ENCODE measurements at regions not wholly inside any gene's neighbourhood (a gene's known extent, or its start where the extent isn't known, plus 50 kb on each side); places are given as distances from the start of the nearest gene placed in this dataset.

- no peak overlapping the region for H3K4ac ChIP-seq (replicated peaks; ENCODE audit: insufficient read length, low read depth, low read length)
- no peak overlapping the region for H3K4me2 ChIP-seq (ENCODE audit: insufficient read depth in 1 of 2, low read depth in 2 of 2, low read length in 2 of 2)
- WGBS, 2 experiments (ENCODE audit: extremely low coverage in 1 of 2, insufficient coverage in 1 of 2, insufficient read length in 1 of 2, insufficient replicate concordance in 2 of 2, low coverage in 1 of 2, low lambda C conversion rate in 2 of 2, missing lambda C conversion rate in 1 of 2) = no CpG with 5 or more reads among the region's 1 CpG
- H2BK5ac ChIP-seq (ENCODE audit: low read depth, low read length) = no peak overlapping the region
- no peak for TF ChIP-seq NANOG (IDR thresholded peaks at IDR 0.05; ENCODE audit: insufficient read depth, low read depth, low read length, poor library complexity, severe bottlenecking)
- TF ChIP-seq, protein P1, sequence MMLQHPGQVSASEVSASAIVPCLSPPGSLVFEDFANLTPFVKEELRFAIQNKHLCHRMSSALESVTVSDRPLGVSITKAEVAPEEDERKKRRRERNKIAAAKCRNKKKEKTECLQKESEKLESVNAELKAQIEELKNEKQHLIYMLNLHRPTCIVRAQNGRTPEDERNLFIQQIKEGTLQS (IDR thresholded peaks at IDR 0.05; ENCODE audit: insufficient read depth, low read depth, low read length) = no peak
- no peak for TF ChIP-seq BCL11A (IDR thresholded peaks at IDR 0.05; ENCODE audit: low read depth in 2 of 2, low read length in 2 of 2)
- no peak for TF ChIP-seq CBX5 (IDR thresholded peaks at IDR 0.05; ENCODE audit: low read depth, low read length)
- TF ChIP-seq CHD1 (IDR thresholded peaks at IDR 0.05; ENCODE audit: low read depth, low read length) = no peak
- TF ChIP-seq GTF2F1 (IDR thresholded peaks at IDR 0.05; ENCODE audit: borderline replicate concordance, low read depth, low read length) = no peak
- TF ChIP-seq EZH2 (IDR thresholded peaks at IDR 0.05; ENCODE audit: low read depth, low read length, severe bottlenecking) = no peak
- TF ChIP-seq SUZ12 (IDR thresholded peaks at IDR 0.05; ENCODE audit: low read length) = no peak
- TF ChIP-seq SP4 (IDR thresholded peaks at IDR 0.05; ENCODE audit: low read length) = no peak
- no peak for TF ChIP-seq SIRT6 (IDR thresholded peaks at IDR 0.05; ENCODE audit: low read length)
- TF ChIP-seq TCF12 (IDR thresholded peaks at IDR 0.05; ENCODE audit: low read depth, low read length) = no peak
- no peak for TF ChIP-seq BACH1 (IDR thresholded peaks at IDR 0.05; ENCODE audit: low read length)
- no peak overlapping the region for H2AK5ac ChIP-seq (ENCODE audit: low read depth, low read length)
- H3K79me1 ChIP-seq (ENCODE audit: low read depth, low read length) = no peaks in the 10 kb centered on the region
- H3K36me3 ChIP-seq (ENCODE audit: control insufficient read depth in 2 of 4, insufficient read depth in 4 of 4, low read length in 3 of 4) = no peaks in the 10 kb centered on the region
- no peaks in the 10 kb centered on the region for H3K4me1 ChIP-seq (replicated peaks in 1 of 4; ENCODE audit: control insufficient read depth in 3 of 4, insufficient read depth in 4 of 4, low read length in 3 of 4)
- H4K5ac ChIP-seq (ENCODE audit: insufficient read length, low read depth, low read length) = no peak overlapping the region
- ChIA-PET POLR2A (ENCODE audit: partially characterized antibody) (interaction anchor here (0.7 kb wide), 1 partner anchor 33 kb away, joined by 3 read pairs; no protein-coding TSS in a partner anchor), CTCF (ENCODE audit: partially characterized antibody) (interaction anchor here (2.2 kb wide), 1 partner anchor 51 kb away, joined by 7 read pairs; no protein-coding TSS in a partner anchor)
- H3K14ac ChIP-seq (ENCODE audit: insufficient read length) = no peak overlapping the region
- no peak overlapping the region for H3K27ac ChIP-seq (ENCODE audit: low read depth, low read length)
- no peaks in the 10 kb centered on the region for H3K79me2 ChIP-seq (ENCODE audit: control insufficient read depth in 1 of 2, insufficient read depth in 2 of 2, low read length in 2 of 2)
- H4K91ac ChIP-seq (replicated peaks; ENCODE audit: insufficient read length, low read length) = no peak overlapping the region
- no peak overlapping the region for H4K8ac ChIP-seq (ENCODE audit: extremely low read depth, insufficient read depth, low read length)
- H3K27me3 ChIP-seq (replicated peaks in 1 of 4; ENCODE audit: control insufficient read depth in 3 of 4, extremely low read depth in 1 of 4, insufficient read depth in 3 of 4, low read length in 3 of 4) = no peaks in the 10 kb centered on the region; a peak in 1 of 7 replicates
- peak overlapping the region; percentile 50 for H3K56ac ChIP-seq (replicated peaks; ENCODE audit: insufficient read length, low read depth, low read length)
- H2AFZ ChIP-seq (ENCODE audit: low read length) = no peak overlapping the region
- DNase-seq (ENCODE audit: low read depth in 1 of 2, low spot score in 2 of 2) (no peak), FAIRE-seq (no peak)
- H3K18ac ChIP-seq (ENCODE audit: extremely low read depth, low read length) = no peak overlapping the region
- peaks cover 0 to 4% of the 10 kb centered on the region in 2 experiments for H4K20me1 ChIP-seq (replicated peaks in 1 of 2; ENCODE audit: control insufficient read depth in 1 of 2, insufficient read depth in 2 of 2, low read length in 2 of 2)
- H3K9me3 ChIP-seq (ENCODE audit: insufficient read depth in 2 of 2, low read depth in 1 of 2, low read length in 1 of 2) = peaks cover 3 to 4% of the 10 kb centered on the region in 2 experiments; a peak in 2 of 4 replicates
- H3K23me2 ChIP-seq (ENCODE audit: low read depth, low read length) = peaks cover 6% of the 10 kb centered on the region; the same call in 1 of the 2 replicates
- no peak overlapping the region for H2BK120ac ChIP-seq (replicated peaks; ENCODE audit: low read depth, low read length)
- H3K4me3 ChIP-seq (ENCODE audit: extremely low read depth in 1 of 4, insufficient read depth in 2 of 4, low read depth in 3 of 4, low read length in 4 of 4) = no peak overlapping the region
- no peak overlapping the region for H3K23ac ChIP-seq (ENCODE audit: insufficient read length)
- H2BK12ac ChIP-seq (ENCODE audit: low read depth, low read length) = peak overlapping the region; percentile 5; the same call in 1 of the 2 replicates
- no peak overlapping the region for H2BK20ac ChIP-seq (ENCODE audit: low read length)
- H2BK15ac ChIP-seq (ENCODE audit: low read length) = no peak overlapping the region
- no peak overlapping the region for H3K9ac ChIP-seq (replicated peaks in 1 of 4; ENCODE audit: extremely low read depth in 1 of 4, low read depth in 3 of 4, low read length in 3 of 4)
These were observed 93.6 kb downstream of the CRYAA start for GRCh38 chr21:43262427-43262826.

All from H1 (cell line).